ENCODE measurements at regions not wholly inside any gene's neighbourhood (a gene's known extent, or its start where the extent isn't known, plus 50 kb on each side); places are given as distances from the start of the nearest gene placed in this dataset.

- Histone ChIP-seq H3K27me3 (no peaks in the 10 kb centered on the region), H3K9me3 (no peaks in the 10 kb centered on the region), H3K4me1 (ENCODE audit: insufficient read depth) (peaks cover 3% of the 10 kb centered on the region), H3K4me3 (no peak overlapping the region), H3K27ac (no peak overlapping the region), H3K36me3 (no peaks in the 10 kb centered on the region)
- intact Hi-C loops (cut with DNase I): no loop called here
- 53 to 60% (median 57%) methylated on average over 3 of the region's 3 CpGs for WGBS, 3 donors
- DNase-seq: no peak
- TF ChIP-seq CTCF (IDR thresholded peaks at IDR 0.05): no peak
- TF ChIP-seq POLR2A (IDR thresholded peaks at IDR 0.05): no peak
- TF ChIP-seq EP300 (IDR thresholded peaks at IDR 0.05): no peak
Measured at GRCh38 chr18:10193444-10193843, 261.0 kb upstream of the APCDD1 start.

GRCh38 chr18:10194592-10194991 is 259.8 kb upstream of the APCDD1 start:
- Histone ChIP-seq H3K27ac (no peak overlapping the region), H3K4me1 (ENCODE audit: insufficient read depth) (peaks cover 3% of the 10 kb centered on the region), H3K9me3 (no peaks in the 10 kb centered on the region), H3K27me3 (no peaks in the 10 kb centered on the region), H3K36me3 (no peaks in the 10 kb centered on the region), H3K4me3 (no peak overlapping the region)
- TF ChIP-seq EP300 (IDR thresholded peaks at IDR 0.05): no peak
- TF ChIP-seq CTCF (IDR thresholded peaks at IDR 0.05): no peak
- TF ChIP-seq POLR2A (IDR thresholded peaks at IDR 0.05): no peak
- no peak for DNase-seq
- intact Hi-C loops (cut with DNase I): no loop called here
- WGBS, 3 donors: 53 to 64% (median 63%) methylated on average over 4 of the region's 4 CpGs

- H3K27ac ChIP-seq: no peak overlapping the region
- intact Hi-C loops (cut with DNase I): no loop called here
- H3K9me3 ChIP-seq: no peaks in the 10 kb centered on the region
- TF ChIP-seq CTCF (IDR thresholded peaks at IDR 0.05) (no peak), POLR2A (IDR thresholded peaks at IDR 0.05) (no peak), EP300 (IDR thresholded peaks at IDR 0.05) (no peak)
- H3K27me3 ChIP-seq: no peaks in the 10 kb centered on the region
- H3K4me3 ChIP-seq: no peak overlapping the region
- DNase-seq: no peak
- 87 to 93% (median 91%) methylated on average over 2 of the region's 2 CpGs for WGBS, 3 donors
- no peaks in the 10 kb centered on the region for H3K36me3 ChIP-seq
- H3K4me1 ChIP-seq (ENCODE audit: insufficient read depth): peaks cover 3% of the 10 kb centered on the region
Measured at GRCh38 chr18:10195529-10195928, 258.9 kb upstream of the APCDD1 start.

GRCh38 chr18:10197097-10197496 is 257.3 kb upstream of the APCDD1 start:
- peaks cover 3% of the 10 kb centered on the region for H3K4me1 ChIP-seq (ENCODE audit: insufficient read depth)
- H3K36me3 ChIP-seq: no peaks in the 10 kb centered on the region
- no peak overlapping the region for H3K27ac ChIP-seq
- intact Hi-C loops (cut with DNase I): no loop called here
- H3K9me3 ChIP-seq: no peaks in the 10 kb centered on the region
- no peak overlapping the region for H3K4me3 ChIP-seq
- no peaks in the 10 kb centered on the region for H3K27me3 ChIP-seq
- no peak for TF ChIP-seq POLR2A (IDR thresholded peaks at IDR 0.05)
- TF ChIP-seq CTCF (IDR thresholded peaks at IDR 0.05): no peak
- TF ChIP-seq EP300 (IDR thresholded peaks at IDR 0.05): no peak
- WGBS, 3 donors: 22 to 45% (median 27%) methylated on average over 12 of the region's 12 CpGs
- DNase-seq: peak in 4 of 5 donors; percentile 24 to 48 (median 26)

- H3K36me3 ChIP-seq: no peaks in the 10 kb centered on the region
- TF ChIP-seq CTCF (IDR thresholded peaks at IDR 0.05): no peak
- no peak for TF ChIP-seq POLR2A (IDR thresholded peaks at IDR 0.05)
- no peak for TF ChIP-seq EP300 (IDR thresholded peaks at IDR 0.05)
- H3K27me3 ChIP-seq: no peaks in the 10 kb centered on the region
- no peak overlapping the region for H3K4me3 ChIP-seq
- 73 to 78% (median 75%) methylated on average over 5 of the region's 5 CpGs for WGBS, 3 donors
- no peak overlapping the region for H3K27ac ChIP-seq
- H3K4me1 ChIP-seq (ENCODE audit: insufficient read depth): peaks cover 3% of the 10 kb centered on the region
- no peak for DNase-seq
- H3K9me3 ChIP-seq: no peaks in the 10 kb centered on the region
- intact Hi-C loops (cut with DNase I): no loop called here
Measured at GRCh38 chr18:10201226-10201625, 253.2 kb upstream of the APCDD1 start.

All from ovary (tissue), 7 donors.